Stimulated activated CD4-positive, alpha-beta T cell treated with anti-CD3 and anti-CD28 coated beads, Interleukin-12 subunit alpha, Interleukin-12 subunit beta, amount 100 ng/mL, for 24 hours (primary cell): ENCODE measurements at regions not wholly inside any gene's neighbourhood (a gene's known extent, or its start where the extent isn't known, plus 50 kb on each side); places are given as distances from the start of the nearest gene placed in this dataset.

Experiments
- DNase-seq, 2 experiments: peaks; one replicate each; pipeline ENCODE4 v3.0.0-alpha.2; 2020; ENCODE audit warnings: low read depth in 2 of 2

DNA sequence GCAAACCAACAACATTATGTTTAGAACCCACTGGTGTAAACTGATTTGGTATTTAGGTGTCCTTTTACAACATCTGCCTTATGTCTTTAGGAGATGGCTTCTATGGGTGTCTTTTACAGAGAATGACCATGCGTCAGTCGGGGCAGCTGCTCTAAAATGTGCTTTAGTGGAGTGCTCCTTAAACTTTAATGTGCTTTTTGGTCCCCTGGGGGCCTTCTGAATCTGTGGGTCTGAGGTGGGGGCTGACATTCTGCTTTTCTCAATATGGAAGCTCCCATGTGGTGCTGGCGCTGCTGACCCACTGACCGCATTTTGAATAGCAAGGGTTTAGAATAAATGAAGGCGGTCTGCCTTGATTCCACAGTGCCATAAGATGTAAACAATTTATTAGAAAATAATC lies 173.2 kb upstream of the B3GALT2 start:
- no peak for DNase-seq

DNA sequence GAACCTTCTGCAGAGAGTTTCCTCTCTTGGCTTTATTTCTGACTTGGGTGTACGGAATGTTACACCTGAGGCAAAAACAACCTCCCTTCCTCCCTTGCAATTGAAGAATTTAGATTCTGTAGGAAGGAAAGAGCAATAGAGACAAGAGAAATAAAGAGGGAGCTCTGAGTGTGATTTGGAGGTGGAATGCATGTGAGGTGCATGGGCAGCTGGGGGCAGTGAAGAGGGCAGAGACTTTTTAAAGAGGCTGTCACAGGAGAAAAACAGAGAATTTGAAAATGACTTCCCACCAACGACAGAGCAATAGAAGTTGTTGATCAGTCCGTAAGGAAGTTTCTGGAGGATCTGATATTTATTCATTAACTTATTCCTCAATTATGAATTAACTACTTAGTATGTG lies 172.0 kb upstream of the B3GALT2 start:
- no peak for DNase-seq

DNA sequence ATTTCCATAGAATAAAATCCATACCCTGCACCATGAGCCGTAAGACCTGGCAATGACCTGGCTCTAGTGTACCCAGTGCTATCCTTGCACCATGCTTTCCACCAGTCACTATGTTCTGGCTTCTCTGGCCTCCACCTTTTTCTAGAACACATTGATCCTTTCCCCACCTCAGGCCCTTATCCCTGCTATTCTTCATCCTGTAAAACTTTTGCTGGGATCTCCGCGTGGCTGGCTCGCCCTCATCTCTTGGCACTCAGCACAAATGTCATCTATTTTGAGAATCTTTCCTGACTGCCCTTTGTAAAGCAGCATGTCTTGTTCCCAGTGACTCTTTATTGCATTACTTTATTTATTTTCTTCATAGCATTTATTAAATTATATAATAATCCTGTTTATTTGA lies 169.8 kb upstream of the B3GALT2 start:
- DNase-seq: no peak

DNA sequence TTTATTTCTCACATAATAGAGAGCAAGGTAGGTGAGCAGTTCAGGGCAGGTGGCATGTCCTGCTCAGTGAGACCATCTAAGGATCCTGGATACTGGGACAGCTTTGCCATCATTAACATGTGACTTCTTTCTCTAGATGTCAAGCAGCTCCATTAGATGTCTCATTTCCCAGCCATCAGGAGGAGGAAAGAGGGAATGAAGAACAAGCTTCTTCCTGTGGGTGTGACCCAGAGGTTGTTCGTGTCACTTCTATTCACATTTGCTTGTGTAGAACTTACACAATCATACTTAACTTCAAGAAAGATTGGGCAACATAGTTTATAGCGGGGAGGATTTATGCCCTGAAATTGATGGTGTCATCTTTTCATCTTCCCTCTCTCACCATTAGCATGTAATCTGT lies 169.2 kb upstream of the B3GALT2 start:
- no peak for DNase-seq

DNA sequence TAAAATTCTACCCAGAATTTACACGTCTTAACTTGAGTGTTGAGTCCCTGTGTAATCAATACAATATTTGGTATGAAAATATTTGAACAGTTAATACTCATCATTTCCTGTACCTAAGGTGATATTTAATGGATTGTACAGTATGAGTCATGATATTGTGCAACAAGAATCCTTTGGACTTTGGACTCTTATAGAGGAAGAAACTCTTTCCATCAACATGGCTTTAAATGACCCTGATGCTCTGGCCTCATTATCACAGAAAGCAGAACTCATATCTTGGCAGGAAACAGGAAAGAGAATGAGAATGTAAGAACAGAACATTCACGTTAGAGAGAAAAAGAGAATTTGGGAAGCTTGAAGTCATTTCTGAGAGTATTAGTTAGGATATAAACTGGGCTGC lies 168.8 kb upstream of the B3GALT2 start:
- no peak for DNase-seq

DNA sequence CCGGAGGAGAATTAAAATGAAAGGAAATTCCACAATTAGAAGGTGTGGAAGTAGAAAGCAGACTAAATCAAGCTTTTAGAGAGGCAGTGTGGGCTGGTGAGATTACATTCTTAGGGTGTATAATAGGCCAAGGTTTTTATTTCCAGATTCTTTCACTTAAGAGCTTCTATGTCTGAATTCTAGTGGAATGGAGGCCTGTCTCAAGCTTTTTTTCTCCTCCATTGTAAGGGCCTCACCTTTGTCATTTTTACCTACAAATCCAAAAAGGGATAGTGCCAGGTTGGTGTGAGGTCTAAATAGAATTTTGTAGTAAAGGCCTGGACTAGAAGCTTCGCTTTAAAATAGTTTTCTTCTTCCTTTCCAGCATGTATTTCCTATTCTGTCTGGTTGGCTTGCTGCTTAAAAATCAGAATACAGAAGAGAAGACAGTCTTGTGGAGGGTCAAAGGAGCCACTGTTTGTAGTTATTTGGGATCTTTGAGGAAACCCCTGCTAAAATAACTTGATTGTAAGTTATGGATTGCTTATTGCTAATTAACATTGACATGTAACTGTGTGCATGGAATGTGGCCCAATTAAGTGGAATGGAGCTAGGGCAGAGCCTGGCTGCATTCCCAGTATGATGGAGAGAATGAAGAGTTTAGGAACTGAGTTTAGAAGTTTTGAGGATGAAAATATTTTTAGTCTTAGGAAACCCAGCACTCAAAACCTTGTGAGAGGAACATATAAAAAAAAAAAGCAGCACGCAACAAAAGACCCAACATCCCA lies 162.5 kb upstream of the B3GALT2 start:
- DNase-seq: no peak

DNA sequence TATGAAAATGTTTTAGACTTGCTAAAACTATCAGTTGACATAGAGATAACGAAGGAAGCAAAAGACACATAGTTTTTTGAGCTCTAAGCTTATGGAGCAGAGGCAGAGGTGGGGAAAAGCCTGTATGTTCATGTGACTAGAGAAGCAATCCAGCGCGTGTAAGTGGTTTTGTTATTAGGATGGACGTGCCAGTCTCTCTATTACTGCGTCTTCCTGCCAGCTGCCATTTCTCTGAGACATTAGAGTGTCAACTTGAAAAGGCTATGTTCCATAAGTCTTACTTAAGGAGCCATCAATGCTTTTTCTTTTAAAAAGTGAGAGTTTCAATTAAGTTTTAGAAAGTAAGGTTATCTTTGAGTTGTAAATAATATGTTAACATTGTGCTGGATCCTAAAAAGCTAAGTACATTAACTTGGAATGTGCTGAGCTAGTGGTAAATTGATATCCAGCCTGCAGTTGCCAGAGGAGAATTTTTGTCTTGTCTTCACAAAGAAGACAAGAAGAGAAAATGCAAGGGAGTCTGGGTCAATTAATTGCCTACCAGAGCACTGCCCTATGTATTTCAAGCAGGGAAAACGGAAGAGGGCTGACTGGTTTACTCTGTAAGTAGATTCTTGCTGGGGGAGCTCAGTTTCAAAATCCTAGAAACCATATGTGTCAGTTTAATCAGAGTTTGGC lies 161.8 kb upstream of the B3GALT2 start:
- DNase-seq: no peak

DNA sequence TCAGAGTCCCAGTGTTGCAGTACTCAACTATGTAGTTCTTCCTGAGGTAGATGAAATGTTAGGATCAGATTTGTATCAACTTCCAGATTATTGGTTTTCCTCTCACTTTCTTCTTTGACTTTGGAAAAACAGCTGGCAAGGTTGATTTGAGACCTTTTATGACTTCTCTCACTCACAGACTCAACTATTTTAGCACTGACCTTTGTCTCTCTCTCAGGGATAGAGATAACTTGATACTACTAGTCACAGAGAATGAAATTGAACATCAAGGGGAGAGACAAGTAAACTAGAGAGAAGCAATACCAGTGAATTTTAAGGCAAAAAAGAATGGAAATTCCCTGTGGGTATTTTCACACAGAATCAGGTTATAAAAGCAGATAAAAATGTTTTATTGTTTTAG lies 159.7 kb upstream of the B3GALT2 start:
- no peak for DNase-seq

DNA sequence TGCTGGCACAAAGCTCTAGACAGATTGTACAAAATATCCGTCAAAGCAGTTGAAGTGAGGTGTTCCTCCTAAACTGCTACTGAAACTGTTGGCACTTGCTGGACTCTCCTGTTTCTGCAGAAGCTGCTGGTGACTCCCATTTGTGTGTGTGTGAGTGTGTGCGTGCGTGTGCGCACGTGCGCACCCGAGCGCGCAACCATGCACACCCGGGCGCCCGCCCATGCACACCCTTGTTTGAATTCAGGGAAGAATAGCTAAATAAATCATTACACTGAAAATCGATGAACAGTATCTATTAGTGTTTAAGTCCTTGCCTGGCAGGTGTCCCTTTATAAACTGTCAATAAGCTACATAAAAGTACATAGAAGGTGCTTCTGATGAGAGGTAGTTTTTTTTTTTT lies 156.4 kb upstream of the B3GALT2 start:
- no peak for DNase-seq

DNA sequence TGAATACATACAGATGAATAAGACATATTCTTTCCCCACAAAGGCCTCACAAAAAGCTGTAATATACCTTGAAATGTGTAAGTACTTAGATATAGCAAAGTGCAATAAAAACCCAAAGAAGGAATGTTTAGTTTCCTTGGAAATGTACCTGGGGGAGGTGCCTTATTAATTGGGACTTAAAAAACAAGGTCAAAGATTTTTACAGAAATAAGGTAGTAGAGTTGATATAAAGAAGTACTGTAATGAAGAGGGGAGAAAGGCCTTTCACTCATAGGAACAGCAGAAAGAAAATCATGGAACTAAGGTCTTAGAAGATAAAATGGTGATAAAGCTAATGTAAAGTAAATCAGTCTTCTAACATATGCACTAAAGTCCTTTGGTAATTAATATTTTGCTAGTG lies 153.9 kb upstream of the B3GALT2 start:
- DNase-seq: no peak

DNA sequence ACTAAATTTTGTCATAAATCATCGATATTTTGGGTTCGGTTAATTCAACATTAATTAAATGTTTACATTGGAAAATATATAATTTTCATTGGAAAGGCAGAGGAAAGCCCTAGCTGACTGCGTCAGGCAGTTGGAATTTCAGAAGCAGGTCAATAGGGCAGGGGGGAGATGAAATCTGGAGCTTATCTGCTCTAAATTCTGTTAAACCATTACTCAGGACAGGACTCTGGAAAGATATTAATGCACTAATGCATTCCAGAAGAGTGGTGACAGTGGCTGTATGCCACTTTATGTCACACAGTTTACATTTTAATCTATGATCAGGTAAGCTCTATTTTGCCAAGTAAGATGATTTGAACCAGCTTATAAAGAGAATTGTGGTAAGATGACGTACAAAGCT lies 153.0 kb upstream of the B3GALT2 start:
- no peak for DNase-seq

DNA sequence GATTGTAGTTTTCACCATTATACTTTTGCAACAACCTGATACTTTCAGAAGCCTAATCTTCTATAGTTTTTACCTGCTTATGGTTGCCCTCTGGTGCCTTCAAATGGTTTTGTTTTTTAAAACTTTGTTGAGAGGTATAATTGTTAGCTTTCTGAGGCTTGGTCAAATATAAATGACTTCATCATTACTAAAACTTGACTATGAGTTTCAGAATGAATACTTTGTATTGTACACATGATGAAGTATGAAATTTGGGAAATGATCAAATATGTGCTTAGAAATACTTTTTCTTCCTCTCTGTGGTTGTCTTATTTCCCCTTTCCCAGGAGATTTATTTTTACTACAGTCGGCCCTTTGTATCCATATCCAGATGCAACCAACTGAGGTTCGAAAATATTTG lies 151.8 kb upstream of the B3GALT2 start:
- no peak for DNase-seq

DNA sequence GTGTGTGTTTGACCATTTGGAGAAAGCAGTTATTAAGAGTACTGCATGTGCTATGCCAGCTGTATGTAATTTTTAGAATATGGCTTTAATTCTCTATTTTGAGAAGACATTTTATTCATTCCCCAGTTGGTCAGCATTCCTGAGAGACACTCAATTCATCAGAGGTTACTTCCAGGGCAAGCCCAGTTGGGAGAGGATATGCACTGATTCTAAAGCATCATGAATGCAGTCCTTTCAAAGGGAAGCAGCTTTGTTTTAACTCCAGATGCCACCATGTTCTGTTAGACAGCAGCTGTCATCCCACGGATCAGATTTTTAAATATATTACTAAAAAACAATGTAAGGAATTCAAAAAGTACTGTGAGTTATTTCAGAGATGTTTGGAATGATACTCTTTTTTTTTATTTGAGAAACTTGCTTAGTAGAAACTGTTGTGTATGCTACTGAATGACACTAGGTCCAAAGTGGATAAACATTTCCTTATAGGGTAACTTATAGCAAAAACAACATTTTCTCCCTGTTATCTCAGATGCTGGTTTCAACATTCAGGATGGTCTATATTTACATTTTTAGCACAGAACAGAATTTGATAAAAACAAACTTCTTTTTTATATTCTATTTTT lies 149.5 kb upstream of the B3GALT2 start:
- DNase-seq: no peak

DNA sequence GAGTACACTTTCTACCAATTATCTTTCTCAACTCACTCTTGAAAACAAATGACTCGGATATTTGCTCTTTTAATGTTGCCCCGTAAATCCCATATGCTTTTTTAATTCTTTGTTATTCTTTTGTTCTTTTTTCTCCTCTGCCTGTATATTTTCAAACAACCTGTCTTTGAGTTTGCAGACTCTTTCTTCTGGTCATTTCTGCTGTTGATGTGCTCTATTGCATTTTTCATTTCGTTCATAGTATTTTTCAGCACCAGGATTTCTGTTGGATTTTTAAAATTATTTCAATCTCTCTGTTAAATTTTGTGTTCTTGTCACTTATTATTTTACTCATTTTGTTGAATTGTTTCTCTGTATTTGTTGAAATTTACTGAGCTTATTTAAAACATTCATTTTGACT lies 146.8 kb upstream of the B3GALT2 start:
- DNase-seq: no peak

DNA sequence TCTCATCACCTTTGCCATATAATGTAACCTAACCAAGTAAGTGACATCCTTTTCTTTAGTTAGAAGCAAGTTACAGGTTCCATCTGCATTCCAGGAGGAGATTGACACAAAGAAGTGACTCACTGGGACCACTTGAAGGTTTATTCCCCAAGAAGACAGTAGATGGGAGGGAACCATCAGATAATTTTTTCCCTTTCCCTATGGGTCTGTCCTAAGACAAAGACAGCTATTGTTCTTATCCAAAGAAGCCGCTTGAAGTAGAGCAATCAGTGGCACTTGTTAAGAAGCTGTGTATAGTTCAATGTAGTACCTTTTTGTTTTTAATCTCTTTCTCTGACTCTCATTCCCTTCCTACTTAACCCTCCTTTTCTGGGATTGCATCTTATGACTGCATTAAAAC lies 139.9 kb upstream of the B3GALT2 start:
- no peak for DNase-seq

DNA sequence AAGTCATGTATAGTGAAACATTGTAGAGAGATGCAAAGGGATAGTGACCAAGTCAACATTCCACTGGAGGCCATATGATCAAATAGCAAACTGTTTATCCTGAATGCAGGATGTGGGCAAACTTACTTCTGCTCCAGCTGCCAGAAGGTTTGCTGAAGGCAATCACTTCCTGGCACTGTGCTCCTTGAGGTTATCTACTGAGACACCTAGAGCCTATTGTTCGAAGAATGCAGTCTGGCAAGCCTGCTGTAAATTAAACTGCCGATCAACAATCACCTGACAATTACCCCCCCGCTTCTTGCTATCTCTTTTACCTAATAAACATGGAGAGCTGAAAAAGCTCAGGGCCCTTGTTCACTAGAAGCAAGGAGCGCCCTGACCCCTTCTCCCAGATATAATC lies 139.4 kb upstream of the B3GALT2 start:
- no peak for DNase-seq

DNA sequence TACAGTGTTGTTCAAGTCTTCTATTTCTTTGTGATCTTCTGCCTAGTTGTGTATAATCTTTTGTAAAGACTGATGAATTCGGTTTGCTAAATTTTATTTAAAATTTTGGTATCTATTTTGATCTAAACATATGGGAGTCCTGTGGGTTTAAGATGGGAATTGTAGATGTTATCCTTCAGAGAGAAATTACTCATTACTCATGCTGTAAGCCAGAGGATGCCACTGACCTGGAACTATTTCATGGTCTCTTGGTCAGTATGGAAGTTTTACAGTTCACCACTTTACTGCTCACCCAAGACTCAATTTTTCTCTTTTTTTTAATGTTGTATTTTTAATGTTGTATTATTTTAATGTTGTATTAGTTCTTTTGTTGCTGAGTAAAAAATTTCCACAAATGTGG lies 138.6 kb upstream of the B3GALT2 start:
- DNase-seq: no peak

DNA sequence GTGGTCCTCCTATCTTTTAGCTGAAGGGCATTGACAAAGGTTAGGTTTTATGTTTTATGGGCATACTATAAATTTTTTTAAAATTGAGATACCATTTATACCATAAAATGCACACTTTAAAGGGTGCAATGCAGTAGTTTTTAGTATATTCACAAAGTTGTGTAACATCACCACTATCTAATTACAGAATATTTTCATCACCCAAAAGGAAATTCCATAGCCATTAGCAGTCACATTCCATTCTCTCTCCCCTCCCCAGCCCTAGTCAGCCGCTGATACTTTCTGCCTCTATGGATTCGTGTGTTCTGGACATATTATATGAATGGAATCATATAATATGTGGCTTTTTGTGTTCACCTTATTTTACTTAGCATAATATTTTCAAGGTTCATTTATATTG lies 135.8 kb upstream of the B3GALT2 start:
- DNase-seq: no peak

DNA sequence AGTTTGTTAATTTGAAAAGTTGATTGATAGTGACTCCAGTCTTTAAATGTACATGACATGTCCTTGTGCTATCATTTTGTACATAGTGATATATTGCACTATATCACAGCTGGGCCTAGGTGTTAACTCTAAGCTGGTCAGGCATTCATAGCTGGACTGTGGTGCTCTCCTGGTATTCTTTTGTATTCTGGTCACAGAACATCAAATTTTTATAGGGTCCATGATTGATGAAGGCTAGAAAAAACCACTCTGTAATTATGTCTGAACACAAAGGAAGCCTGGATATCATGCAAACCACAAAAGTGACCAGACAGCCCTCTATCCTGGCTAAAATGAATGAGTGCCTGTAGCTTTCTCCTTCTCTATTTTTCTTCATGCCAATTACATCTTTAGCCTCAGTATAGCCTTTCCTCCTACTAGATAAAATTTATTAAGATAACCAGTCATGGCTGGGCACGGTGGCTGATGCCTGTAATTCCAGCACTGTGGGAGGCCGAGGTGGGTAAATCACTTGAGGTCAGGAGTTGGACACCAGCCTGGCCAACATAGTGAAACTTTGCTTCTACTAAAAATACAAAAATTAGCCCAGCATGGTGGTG lies 134.9 kb upstream of the B3GALT2 start:
- no peak for DNase-seq

DNA sequence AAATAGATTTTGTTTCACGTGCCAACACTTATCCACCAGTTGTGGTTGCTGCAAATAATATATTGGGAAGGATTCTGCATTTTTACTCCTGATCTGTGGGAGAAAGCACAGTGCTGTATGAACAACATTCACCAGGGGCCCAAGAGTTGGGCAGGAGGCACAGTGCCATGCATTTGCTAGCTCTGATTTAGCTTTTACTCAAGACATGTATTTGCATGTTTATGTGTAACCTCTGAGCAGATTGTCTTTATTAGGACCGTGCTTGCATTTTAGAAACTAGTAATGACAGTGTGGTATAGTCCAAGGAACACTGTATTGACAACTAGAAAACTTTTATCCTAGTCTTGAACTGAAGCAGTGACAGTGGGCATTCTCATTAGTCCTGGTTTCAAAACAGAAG lies 133.9 kb upstream of the B3GALT2 start:
- DNase-seq: no peak

DNA sequence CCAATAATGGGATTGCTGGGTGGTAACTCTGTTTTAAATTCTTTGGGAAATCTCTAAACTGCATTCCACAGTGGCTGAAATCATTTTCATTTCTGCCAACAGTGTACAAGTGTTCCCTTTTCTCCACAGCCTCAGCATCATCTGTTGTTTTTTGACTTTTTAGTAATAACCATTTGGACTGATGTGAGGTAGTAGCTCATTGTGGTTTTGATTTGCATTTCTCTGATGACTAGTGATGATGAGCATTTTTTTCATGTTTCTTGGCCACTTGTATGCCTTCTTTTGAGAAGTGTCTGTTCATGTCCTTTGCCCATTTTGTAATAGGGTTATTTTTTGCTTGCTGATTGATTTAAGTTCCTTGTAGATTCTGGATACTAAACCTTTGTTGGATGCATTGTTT lies 131.9 kb upstream of the B3GALT2 start:
- no peak for DNase-seq

DNA sequence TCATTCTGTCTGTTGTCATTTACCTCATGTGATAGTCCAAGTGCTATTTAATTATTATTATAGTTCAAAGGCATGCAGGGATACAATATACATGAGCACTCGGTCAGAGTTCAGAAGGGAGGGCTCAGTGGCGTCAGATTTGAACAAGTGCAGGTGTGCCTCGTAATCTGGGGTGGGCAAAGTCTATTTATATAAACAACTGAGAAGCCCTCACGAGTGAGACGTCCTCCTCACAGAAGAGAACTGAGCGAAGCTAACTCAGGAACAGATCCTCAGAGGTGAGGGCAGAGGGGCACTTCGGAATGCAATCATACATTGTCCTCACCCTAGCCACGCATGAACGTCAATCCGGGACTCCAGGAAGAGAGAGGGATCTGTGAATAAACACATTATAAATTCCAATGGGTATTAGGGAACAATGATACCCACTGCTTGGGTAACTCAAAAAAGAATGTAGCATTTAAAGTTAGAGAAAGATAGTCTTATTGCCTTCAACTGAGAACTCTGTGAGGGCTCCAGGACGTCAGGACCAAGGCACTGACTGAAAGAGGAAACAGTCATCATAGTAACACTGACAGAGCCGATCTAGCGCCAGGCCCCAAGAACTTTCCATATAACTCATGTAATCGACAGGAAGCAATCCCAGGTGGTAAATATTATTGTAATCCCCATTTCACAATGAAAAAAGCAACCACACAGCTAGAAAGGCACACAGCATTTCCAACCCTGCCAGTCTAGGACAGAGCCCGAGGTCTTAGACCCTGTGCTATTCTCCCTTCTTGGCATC lies 127.1 kb upstream of the B3GALT2 start:
- DNase-seq: no peak
